H1 (cell line): ENCODE measurements at regions not wholly inside any gene's neighbourhood (a gene's known extent, or its start where the extent isn't known, plus 50 kb on each side); places are given as distances from the start of the nearest gene placed in this dataset.

Experiments used
- CTCF ChIA-PET: fragments of 300-600 bp; sonication (Branson Sonifier 250); formaldehyde crosslinking; loops from one replicate; lab custom pipeline; 2021; ENCODE audit not compliant: partially characterized antibody; lab: Charles Lee
- POLR2A ChIA-PET: fragments of 300-600 bp; sonication (Branson Sonifier 250); formaldehyde crosslinking; loops from one replicate; lab custom pipeline; 2021; ENCODE audit warnings: inconsistent platforms; ENCODE audit not compliant: partially characterized antibody; lab: Charles Lee
- DNase-seq, 2 experiments: peaks; one replicate each; pipeline versions ENCODE4 v3.0.0 to v3.0.0-alpha.2; 2010 to 2022; ENCODE audit warnings: low spot score in 2 of 2, low read depth in 1 of 2, mixed read lengths in 1 of 2
- FAIRE-seq: peaks from 2 replicates; lab custom pipeline; 2011; peaks lifted over from hg19 to GRCh38; lab: Jason Lieb, UNC
- H2AFZ ChIP-seq: 2 replicates; pipeline ENCODE4 v1.8.1; 2012; ENCODE audit warnings: low read length, inconsistent platforms
- H2AK5ac ChIP-seq: 2 replicates; pipeline ENCODE4 v1.6.1; 2013; ENCODE audit warnings: low read depth, low read length
- H2BK120ac ChIP-seq: replicated peaks from 2 replicates; pipeline ENCODE3; 2013; ENCODE audit warnings: low read depth, low read length, inconsistent platforms
- H2BK12ac ChIP-seq: 2 replicates; pipeline ENCODE4 v1.6.1; 2013; ENCODE audit warnings: low read depth, low read length
- H2BK15ac ChIP-seq: 2 replicates; pipeline ENCODE4 v1.6.1; 2013; ENCODE audit warnings: low read length
- H2BK20ac ChIP-seq: 2 replicates; pipeline ENCODE4 v1.6.1; 2013; ENCODE audit warnings: low read length
- H2BK5ac ChIP-seq: 2 replicates; pipeline ENCODE4 v1.6.1; 2013; ENCODE audit warnings: low read depth, low read length
- H3K14ac ChIP-seq: 2 replicates; pipeline ENCODE4 v1.6.1; 2013; ENCODE audit warnings: inconsistent platforms; ENCODE audit not compliant: insufficient read length
- H3K18ac ChIP-seq: 2 replicates; pipeline ENCODE4 v1.6.1; 2013; ENCODE audit warnings: low read length; ENCODE audit errors: extremely low read depth
- H3K23ac ChIP-seq: 2 replicates; pipeline ENCODE4 v1.6.1; 2013; ENCODE audit warnings: inconsistent platforms; ENCODE audit not compliant: insufficient read length
- H3K23me2 ChIP-seq: 2 replicates; pipeline ENCODE4 v1.6.1; 2013; ENCODE audit warnings: low read depth, low read length
- H3K27ac ChIP-seq: 2 replicates; pipeline ENCODE4 v1.6.1; 2011; ENCODE audit warnings: low read depth, low read length, inconsistent platforms
- H3K27me3 ChIP-seq, 4 experiments: replicated peaks in 1 of 4; 1 replicate in 1 of 4; 2 replicates in 3 of 4; pipeline versions ENCODE4 v1.6.1 to v1.8.1; 2011 to 2013; ENCODE audit warnings: low read length in 3 of 4, mild to moderate bottlenecking in 3 of 4, inconsistent platforms in 2 of 4, mixed read lengths in 2 of 4, moderate library complexity in 1 of 4; ENCODE audit not compliant: control insufficient read depth in 3 of 4, insufficient read depth in 3 of 4; ENCODE audit errors: extremely low read depth in 1 of 4
- H3K36me3 ChIP-seq, 4 experiments: 2 replicates each; pipeline versions ENCODE4 v1.6.1 to v1.8.1; 2011 to 2013; ENCODE audit warnings: mild to moderate bottlenecking in 4 of 4, low read length in 3 of 4, moderate library complexity in 2 of 4, control low read depth in 1 of 4, inconsistent platforms in 1 of 4; ENCODE audit not compliant: insufficient read depth in 4 of 4, control insufficient read depth in 2 of 4
- H3K4ac ChIP-seq: replicated peaks from 2 replicates; pipeline ENCODE3; 2013; ENCODE audit warnings: low read length, low read depth, mixed read lengths, inconsistent platforms; ENCODE audit not compliant: insufficient read length
- H3K4me1 ChIP-seq, 4 experiments: replicated peaks in 1 of 4; 1 replicate in 1 of 4; 2 replicates in 3 of 4; pipeline versions ENCODE4 v1.6.1 to v1.8.1; 2011 to 2013; ENCODE audit warnings: low read length in 3 of 4, inconsistent platforms in 2 of 4, mixed read lengths in 1 of 4; ENCODE audit not compliant: insufficient read depth in 4 of 4, control insufficient read depth in 3 of 4
- H3K4me2 ChIP-seq, 2 experiments: 2 replicates each; pipeline versions ENCODE4 v1.6.1 to v1.8.1; 2011 to 2013; ENCODE audit warnings: low read depth in 2 of 2, low read length in 2 of 2, control low read depth in 1 of 2, inconsistent platforms in 1 of 2, mild to moderate bottlenecking in 1 of 2; ENCODE audit not compliant: insufficient read depth in 1 of 2
- H3K4me3 ChIP-seq, 4 experiments: fragments of 200-600, 300-600 bp in 1 of 4; sonication (generic), shearing (Covaris generic), sonication (Bioruptor Twin) in 1 of 4; 2 replicates each; pipeline versions ENCODE4 v1.5.1 to v1.8.1; 2011 to 2016; ENCODE audit warnings: low read length in 4 of 4, low read depth in 3 of 4, control low read depth in 2 of 4, inconsistent platforms in 2 of 4, mild to moderate bottlenecking in 2 of 4, mixed read lengths in 1 of 4, moderate library complexity in 1 of 4; ENCODE audit not compliant: insufficient read depth in 2 of 4; ENCODE audit errors: extremely low read depth in 1 of 4
- H3K56ac ChIP-seq: replicated peaks from 2 replicates; pipeline ENCODE3; 2013; ENCODE audit warnings: low read depth, mild to moderate bottlenecking, mixed read lengths, low read length, inconsistent platforms; ENCODE audit not compliant: insufficient read length
- H3K79me1 ChIP-seq: 2 replicates; pipeline ENCODE4 v1.6.1; 2013; ENCODE audit warnings: low read depth, low read length, control low read depth
- H3K79me2 ChIP-seq, 2 experiments: 2 replicates each; pipeline versions ENCODE4 v1.6.1 to v1.8.1; 2012 to 2013; ENCODE audit warnings: low read length in 2 of 2, mild to moderate bottlenecking in 2 of 2, inconsistent platforms in 1 of 2; ENCODE audit not compliant: insufficient read depth in 2 of 2, control insufficient read depth in 1 of 2
- H3K9ac ChIP-seq, 4 experiments: replicated peaks in 1 of 4; 1 replicate in 1 of 4; 2 replicates in 3 of 4; pipeline versions ENCODE4 v1.6.1 to v1.8.1; 2011 to 2013; ENCODE audit warnings: low read depth in 3 of 4, low read length in 3 of 4, control low read depth in 2 of 4, mild to moderate bottlenecking in 2 of 4, moderate library complexity in 2 of 4, inconsistent platforms in 1 of 4; ENCODE audit errors: extremely low read depth in 1 of 4
- H3K9me3 ChIP-seq, 2 experiments: 2 replicates each; pipeline versions ENCODE4 v1.6.1 to v1.8.1; 2012 to 2013; ENCODE audit warnings: mild to moderate bottlenecking in 2 of 2, moderate library complexity in 2 of 2, control low read depth in 1 of 2, inconsistent platforms in 1 of 2, low read depth in 1 of 2, low read length in 1 of 2, mixed read lengths in 1 of 2; ENCODE audit not compliant: insufficient read depth in 2 of 2
- H4K20me1 ChIP-seq, 2 experiments: replicated peaks in 1 of 2; 2 replicates each; pipeline versions ENCODE3 to v1.8.1; 2011 to 2013; ENCODE audit warnings: inconsistent platforms in 2 of 2, low read length in 2 of 2, mild to moderate bottlenecking in 1 of 2; ENCODE audit not compliant: insufficient read depth in 2 of 2, control insufficient read depth in 1 of 2
- H4K5ac ChIP-seq: 2 replicates; pipeline ENCODE4 v1.6.1; 2013; ENCODE audit warnings: low read length, low read depth, mixed read lengths, inconsistent platforms; ENCODE audit not compliant: insufficient read length
- H4K8ac ChIP-seq: 2 replicates; pipeline ENCODE4 v1.8.0; 2013; ENCODE audit warnings: mild to moderate bottlenecking, moderate library complexity, low read length, inconsistent platforms; ENCODE audit not compliant: insufficient read depth; ENCODE audit errors: extremely low read depth
- H4K91ac ChIP-seq: replicated peaks from 2 replicates; pipeline ENCODE3; 2013; ENCODE audit warnings: low read length, mixed read lengths, inconsistent platforms; ENCODE audit not compliant: insufficient read length
- CREB1 ChIP-seq: IDR thresholded peaks from 2 replicates; pipeline ENCODE4 v1.6.1; 2012; ENCODE audit warnings: inconsistent platforms
- CTBP2 ChIP-seq: IDR thresholded peaks from 2 replicates; pipeline ENCODE4 v1.7.0; 2011; ENCODE audit warnings: borderline replicate concordance, mild to moderate bottlenecking, moderate library complexity, mixed read lengths, low read length; ENCODE audit not compliant: insufficient read depth, insufficient read length
- JUN ChIP-seq: IDR thresholded peaks from 2 replicates; pipeline ENCODE4 v1.6.1; 2011; ENCODE audit warnings: low read depth, mild to moderate bottlenecking, improper control_type of control experiment, low read length
- YY1 ChIP-seq: IDR thresholded peaks from 2 replicates; pipeline ENCODE4 v1.6.1; 2011; ENCODE audit warnings: low read depth, mild to moderate bottlenecking, low read length
- WGBS, 2 experiments: shearing (Covaris generic) in 1 of 2; methylation state at CpG; one replicate each; pipeline versions ENCODE4 v1.1.6 to v1.1.7; 2013 to 2015; ENCODE audit warnings: low lambda C conversion rate in 2 of 2, mixed read lengths in 2 of 2, inconsistent platforms in 1 of 2, low coverage in 1 of 2, missing lambda C conversion rate in 1 of 2; ENCODE audit not compliant: insufficient replicate concordance in 2 of 2, insufficient coverage in 1 of 2, insufficient read length in 1 of 2; ENCODE audit errors: extremely low coverage in 1 of 2, missing lambda C conversion rate in 1 of 2; 5-methylcytosine and 5-hydroxymethylcytosine counted together
- TF ChIP-seq, protein P1 (sequence below): IDR thresholded peaks from 2 replicates; pipeline ENCODE4 v1.6.1; 2012; ENCODE audit warnings: inconsistent platforms

DNA sequence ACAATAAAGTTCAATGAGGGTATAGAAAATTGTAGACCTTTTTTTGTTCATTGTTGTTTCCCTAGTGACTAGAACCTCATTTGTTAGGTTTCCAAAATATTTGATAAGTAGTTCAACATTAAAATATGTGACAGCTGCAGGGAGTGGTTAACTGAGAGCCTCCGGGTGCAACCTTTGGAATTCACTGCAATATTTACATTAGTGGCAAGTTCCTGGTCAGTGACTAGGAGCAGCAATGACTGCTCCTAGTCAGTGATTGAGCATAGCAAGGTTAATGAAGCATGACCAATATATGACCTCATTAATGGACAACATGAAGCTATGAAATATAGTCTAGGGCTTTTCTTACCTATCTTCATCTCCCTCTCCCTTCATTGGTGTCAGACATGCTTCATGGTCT, 65.8 kb upstream of the FAM47A start:
- no peaks in the 10 kb centered on the region for H3K4me1 ChIP-seq
- no peak overlapping the region for H3K56ac ChIP-seq
- H3K27me3 ChIP-seq, result no peaks in the 10 kb centered on the region
- WGBS, 2 experiments, result 100% methylated on average over 1 of the region's 1 CpG; no CpG with 5 or more reads in 1 of the 2 experiments
- H2BK5ac ChIP-seq, result no peak overlapping the region
- FAIRE-seq, result no peak
- no peak overlapping the region for H3K9ac ChIP-seq
- no peak overlapping the region for H2AFZ ChIP-seq
- DNase-seq, result no peak
- no peak overlapping the region for H3K4me3 ChIP-seq
- ChIA-PET POLR2A (no interaction called here), CTCF (no interaction called here)
- H2BK120ac ChIP-seq, result no peak overlapping the region
- H3K79me1 ChIP-seq, result no peaks in the 10 kb centered on the region
- no peaks in the 10 kb centered on the region for H4K20me1 ChIP-seq
- no peak overlapping the region for H4K91ac ChIP-seq
- no peak overlapping the region for H3K4me2 ChIP-seq
- H2BK12ac ChIP-seq, result no peak overlapping the region
- no peaks in the 10 kb centered on the region for H3K79me2 ChIP-seq
- no peak overlapping the region for H3K18ac ChIP-seq
- H3K36me3 ChIP-seq, result no peaks in the 10 kb centered on the region
- H3K9me3 ChIP-seq, result no peaks in the 10 kb centered on the region
- H3K14ac ChIP-seq, result no peak overlapping the region
- no peak overlapping the region for H2BK20ac ChIP-seq
- no peak overlapping the region for H2AK5ac ChIP-seq
- H3K27ac ChIP-seq, result no peak overlapping the region
- TF ChIP-seq CTBP2 (no peak), YY1 (no peak), JUN (no peak), CREB1 (no peak)
- TF ChIP-seq, protein P1, sequence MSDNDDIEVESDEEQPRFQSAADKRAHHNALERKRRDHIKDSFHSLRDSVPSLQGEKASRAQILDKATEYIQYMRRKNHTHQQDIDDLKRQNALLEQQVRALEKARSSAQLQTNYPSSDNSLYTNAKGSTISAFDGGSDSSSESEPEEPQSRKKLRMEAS, result no peak
- no peak overlapping the region for H3K23ac ChIP-seq
- H4K5ac ChIP-seq, result no peak overlapping the region
- no peak overlapping the region for H4K8ac ChIP-seq
- H3K23me2 ChIP-seq, result no peaks in the 10 kb centered on the region
- H2BK15ac ChIP-seq, result no peak overlapping the region
- no peak overlapping the region for H3K4ac ChIP-seq
